ENCODE measurements at regions not wholly inside any gene's neighbourhood (a gene's known extent, or its start where the extent isn't known, plus 50 kb on each side); places are given as distances from the start of the nearest gene placed in this dataset.

DNA sequence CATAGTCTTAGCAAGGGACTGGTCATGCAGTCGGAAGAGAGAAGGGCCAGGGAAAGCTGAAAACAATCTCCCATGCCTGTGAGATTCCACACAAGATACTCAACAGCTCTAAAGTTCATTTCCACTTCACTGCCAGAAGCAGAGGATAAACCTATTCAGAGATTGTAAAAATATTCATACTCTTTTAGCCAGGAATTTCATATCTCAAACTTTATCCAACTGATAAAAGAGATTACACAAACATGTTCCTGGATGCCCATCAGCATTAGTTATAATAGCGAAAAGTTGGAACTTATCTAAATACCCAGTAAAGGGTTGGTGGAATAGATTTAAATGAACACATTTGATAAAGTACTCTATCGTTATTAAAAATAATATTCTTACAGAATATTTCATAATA lies 75.2 kb upstream of the ARHGEF3 start:
- Histone ChIP-seq H3K27ac (no peak overlapping the region), H3K36me3 (ENCODE audit: insufficient read depth) (no peaks in the 10 kb centered on the region), H3K9ac (no peak overlapping the region), H3K27me3 (ENCODE audit: insufficient read depth, low read depth) (no peaks in the 10 kb centered on the region), H3K4me3 (IDR thresholded peaks at IDR 0.05; ENCODE audit: insufficient read depth, low read depth, low read length) (no peak overlapping the region), H4K20me1 (ENCODE audit: insufficient read depth) (no peaks in the 10 kb centered on the region), H3K4me2 (no peak overlapping the region), H3K79me2 (ENCODE audit: insufficient read depth, low read depth) (no peaks in the 10 kb centered on the region), H2AFZ (ENCODE audit: low read depth) (no peak overlapping the region), H3K4me1 (ENCODE audit: low read depth, poor library complexity, severe bottlenecking) (no peaks in the 10 kb centered on the region)
- TF ChIP-seq CTCF (conservative IDR thresholded peaks at IDR 0.05; ENCODE audit: low read depth, low read length) = no peak

- H3K27ac ChIP-seq = no peak overlapping the region
- H3K79me2 ChIP-seq (ENCODE audit: insufficient read depth, low read depth) = no peaks in the 10 kb centered on the region
- no peak overlapping the region for H2AFZ ChIP-seq (ENCODE audit: low read depth)
- H3K4me3 ChIP-seq (IDR thresholded peaks at IDR 0.05; ENCODE audit: insufficient read depth, low read depth, low read length) = no peak overlapping the region
- H3K27me3 ChIP-seq (ENCODE audit: insufficient read depth, low read depth) = no peaks in the 10 kb centered on the region
- no peak for TF ChIP-seq CTCF (conservative IDR thresholded peaks at IDR 0.05; ENCODE audit: low read depth, low read length)
- no peaks in the 10 kb centered on the region for H4K20me1 ChIP-seq (ENCODE audit: insufficient read depth)
- no peaks in the 10 kb centered on the region for H3K4me1 ChIP-seq (ENCODE audit: low read depth, poor library complexity, severe bottlenecking)
- no peak overlapping the region for H3K4me2 ChIP-seq
- H3K9ac ChIP-seq = no peak overlapping the region
- no peaks in the 10 kb centered on the region for H3K36me3 ChIP-seq (ENCODE audit: insufficient read depth)
Observed at GRCh38 chr3:56874269-56874668, 72.5 kb upstream of the ARHGEF3 start.

DNA sequence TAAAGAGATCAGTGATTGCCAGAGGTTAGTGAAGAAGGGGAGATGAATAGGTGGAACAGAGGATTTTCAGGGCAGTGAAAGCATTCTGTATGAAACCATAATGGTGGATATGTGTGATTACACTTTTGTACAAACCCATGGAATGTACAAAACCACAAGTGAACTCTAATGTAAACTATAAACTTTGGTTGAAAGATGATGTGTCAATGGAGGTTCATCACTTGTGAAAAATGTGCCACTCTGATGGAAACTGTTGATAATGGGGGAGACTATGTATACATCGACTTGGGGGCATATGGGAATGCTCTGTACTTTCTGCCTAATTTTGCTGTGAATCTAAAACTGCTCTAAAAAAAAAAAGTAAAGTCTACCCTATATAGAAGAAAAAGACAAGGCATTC lies 68.7 kb upstream of the ARHGEF3 start:
- H3K4me2 ChIP-seq = no peak overlapping the region
- no peaks in the 10 kb centered on the region for H3K79me2 ChIP-seq (ENCODE audit: insufficient read depth, low read depth)
- H3K4me1 ChIP-seq (ENCODE audit: low read depth, poor library complexity, severe bottlenecking) = no peaks in the 10 kb centered on the region
- no peaks in the 10 kb centered on the region for H3K27me3 ChIP-seq (ENCODE audit: insufficient read depth, low read depth)
- H4K20me1 ChIP-seq (ENCODE audit: insufficient read depth) = no peaks in the 10 kb centered on the region
- H3K9ac ChIP-seq = no peak overlapping the region
- no peak overlapping the region for H3K27ac ChIP-seq
- H2AFZ ChIP-seq (ENCODE audit: low read depth) = no peak overlapping the region
- TF ChIP-seq CTCF (conservative IDR thresholded peaks at IDR 0.05; ENCODE audit: low read depth, low read length) = no peak
- H3K4me3 ChIP-seq (IDR thresholded peaks at IDR 0.05; ENCODE audit: insufficient read depth, low read depth, low read length) = no peak overlapping the region
- H3K36me3 ChIP-seq (ENCODE audit: insufficient read depth) = no peaks in the 10 kb centered on the region

DNA sequence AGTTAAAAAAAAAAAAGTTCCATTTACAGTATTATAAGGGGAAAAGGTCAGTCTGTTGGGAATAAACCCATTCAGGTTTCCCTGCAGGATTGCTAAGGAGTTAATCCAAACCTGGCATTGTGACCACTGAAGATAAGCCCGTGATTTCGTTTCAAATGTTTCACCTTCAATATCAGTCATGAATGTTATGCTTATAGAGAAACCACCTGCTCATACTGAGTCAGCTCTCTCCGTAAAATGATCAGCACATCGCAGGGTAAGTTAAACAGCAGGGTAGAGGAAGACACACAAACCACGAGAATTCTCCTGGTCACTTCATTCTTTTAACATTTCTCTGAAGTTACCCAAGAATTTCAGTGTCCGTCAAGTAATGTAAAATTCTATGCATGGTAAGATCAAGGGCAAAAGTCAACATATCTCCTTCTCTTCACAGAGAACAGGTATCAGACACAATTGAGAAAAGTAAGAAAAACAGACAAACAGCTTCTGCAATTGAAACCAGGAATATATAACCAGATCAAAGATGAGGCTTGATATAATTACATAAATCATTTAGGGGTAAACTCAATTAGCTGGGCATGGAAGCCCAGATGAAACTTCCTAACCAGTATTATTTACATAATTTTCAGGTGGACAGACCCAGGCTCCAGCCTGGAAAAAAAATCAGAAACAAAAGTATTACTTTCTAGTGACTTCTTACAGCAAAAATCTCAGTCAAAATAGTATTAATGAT lies 67.6 kb upstream of the ARHGEF3 start:
- Histone ChIP-seq H4K20me1 (ENCODE audit: insufficient read depth) (no peaks in the 10 kb centered on the region), H3K36me3 (ENCODE audit: insufficient read depth) (no peaks in the 10 kb centered on the region), H3K4me3 (IDR thresholded peaks at IDR 0.05; ENCODE audit: insufficient read depth, low read depth, low read length) (no peak overlapping the region), H3K4me2 (no peak overlapping the region), H3K27ac (no peak overlapping the region), H3K4me1 (ENCODE audit: low read depth, poor library complexity, severe bottlenecking) (no peaks in the 10 kb centered on the region), H3K9ac (no peak overlapping the region), H3K79me2 (ENCODE audit: insufficient read depth, low read depth) (no peaks in the 10 kb centered on the region), H3K27me3 (ENCODE audit: insufficient read depth, low read depth) (no peaks in the 10 kb centered on the region), H2AFZ (ENCODE audit: low read depth) (no peak overlapping the region)
- TF ChIP-seq CTCF (conservative IDR thresholded peaks at IDR 0.05; ENCODE audit: low read depth, low read length) = no peak

Measured in KMS-11 (cell line).